GM23338 (cell line): ENCODE measurements at regions not wholly inside any gene's neighbourhood (a gene's known extent, or its start where the extent isn't known, plus 50 kb on each side); places are given as distances from the start of the nearest gene placed in this dataset.

ENCODE experiments used
- ATAC-seq: fragments of 200-7000 bp; cut with Tn5 transposase; 3 replicates; pipeline ENCODE4 v1.9.1; 2020
- DNase-seq: peaks from one replicate; pipeline ENCODE4 v3.0.0-alpha.2; 2015; ENCODE audit warnings: low spot score
- H2AFZ ChIP-seq: fragments of 200-600 bp; sonication (generic); 2 replicates; pipeline ENCODE4 v1.8.0; 2016; ENCODE audit warnings: antibody characterized with exemption, mild to moderate bottlenecking, moderate library complexity
- H3F3A ChIP-seq: fragments of 200-600 bp; sonication (generic); replicated peaks from 2 replicates; pipeline ENCODE4 v1.8.0; 2017; ENCODE audit warnings: antibody characterized with exemption, mixed run types, low read depth
- H3K27ac ChIP-seq: fragments of 200-600 bp; sonication (generic); 2 replicates; pipeline ENCODE4 v1.6.1; 2016; ENCODE audit warnings: low read depth
- H3K27me3 ChIP-seq: fragments of 200-600 bp; sonication (generic); 2 replicates; pipeline ENCODE4 v1.8.0; 2016; ENCODE audit warnings: mild to moderate bottlenecking, mixed run types, moderate library complexity; ENCODE audit not compliant: insufficient read depth
- H3K36me3 ChIP-seq: fragments of 200-600 bp; sonication (generic); 2 replicates; pipeline ENCODE4 v1.8.0; 2016; ENCODE audit warnings: mild to moderate bottlenecking; ENCODE audit not compliant: insufficient read depth
- H3K4me1 ChIP-seq: fragments of 200-600 bp; sonication (generic); 2 replicates; pipeline ENCODE4 v1.8.0; 2016; ENCODE audit warnings: mild to moderate bottlenecking, moderate library complexity; ENCODE audit not compliant: insufficient read depth
- H3K4me2 ChIP-seq: fragments of 200-600 bp; sonication (generic); 2 replicates; pipeline ENCODE4 v1.7.1; 2017; ENCODE audit warnings: mixed run types
- H3K4me3 ChIP-seq: fragments of 200-600 bp; sonication (generic); 2 replicates; pipeline ENCODE4 v1.6.1; 2016; ENCODE audit warnings: mixed run types
- H3K79me2 ChIP-seq: fragments of 200-600 bp; sonication (generic); replicated peaks from 2 replicates; pipeline ENCODE4 v1.8.0; 2017; ENCODE audit warnings: mild to moderate bottlenecking; ENCODE audit not compliant: insufficient read depth
- H3K9me2 ChIP-seq: fragments of 200-600 bp; sonication (generic); 2 replicates; pipeline ENCODE4 v1.8.0; 2017; ENCODE audit not compliant: insufficient read depth
- H4K20me1 ChIP-seq: fragments of 200-600 bp; sonication (generic); replicated peaks from 2 replicates; pipeline ENCODE4 v1.8.0; 2017; ENCODE audit warnings: mild to moderate bottlenecking; ENCODE audit not compliant: insufficient read depth
- H3K27ac Mint-ChIP-seq: 2 replicates; pipeline ENCODE4 v1.8.0; 2020; ENCODE audit warnings: inconsistent platforms, mild to moderate bottlenecking, moderate library complexity, mixed read lengths
- H3K27me3 Mint-ChIP-seq: 3 replicates; pipeline ENCODE4 v1.8.0; 2022; ENCODE audit warnings: low read depth, mild to moderate bottlenecking, moderate library complexity, mixed read lengths, inconsistent platforms; ENCODE audit not compliant: insufficient read depth, poor library complexity
- H3K36me3 Mint-ChIP-seq: 3 replicates; pipeline ENCODE4 v1.8.0; 2021; ENCODE audit warnings: low read depth, mild to moderate bottlenecking, inconsistent platforms, moderate library complexity, mixed read lengths
- H3K4me1 Mint-ChIP-seq: 3 replicates; pipeline ENCODE4 v1.8.0; 2020; ENCODE audit warnings: mild to moderate bottlenecking, inconsistent platforms, mixed read lengths
- H3K4me3 Mint-ChIP-seq: 3 replicates; pipeline ENCODE4 v1.8.0; 2021; ENCODE audit warnings: moderate library complexity, mild to moderate bottlenecking, inconsistent platforms, mixed read lengths
- H3K9me3 Mint-ChIP-seq: 3 replicates; pipeline ENCODE4 v1.8.0; 2020; ENCODE audit warnings: moderate library complexity, mild to moderate bottlenecking, inconsistent platforms, mixed read lengths
- CREB1 ChIP-seq: fragments of 250-450 bp; sonication (Bioruptor Pico); IDR thresholded peaks from 2 replicates; pipeline ENCODE4 v1.5.0; 2020; ENCODE audit warnings: low read depth, mild to moderate bottlenecking, moderate library complexity
- CTCF ChIP-seq, 2 experiments: fragments of 200-600 bp in 1 of 2; sonication (generic) in 1 of 2; conservative IDR thresholded peaks; 2 replicates each; pipeline versions ENCODE4 v1.5.1 to v1.6.1; 2016 to 2017; ENCODE audit warnings: antibody characterized with exemption in 2 of 2, low read depth in 2 of 2, mild to moderate bottlenecking in 2 of 2, moderate library complexity in 1 of 2
- ETS1 ChIP-seq: IDR thresholded peaks from 2 replicates; pipeline ENCODE4 v1.6.1; 2016; ENCODE audit warnings: antibody characterized with exemption
- EZH2 ChIP-seq: fragments of 200-600 bp; sonication (generic); IDR thresholded peaks from one replicate; pipeline ENCODE4 v1.8.0; 2017; ENCODE audit warnings: antibody characterized with exemption, mild to moderate bottlenecking, low read depth; ENCODE audit not compliant: unreplicated experiment
- EZH2phosphoT487 ChIP-seq: fragments of 200-600 bp; sonication (generic); IDR thresholded peaks from one replicate; pipeline ENCODE4 v1.8.1; 2018; ENCODE audit warnings: antibody characterized with exemption; ENCODE audit not compliant: unreplicated experiment
- JUNB ChIP-seq: IDR thresholded peaks from one replicate; pipeline ENCODE4 v1.6.1; 2016; ENCODE audit warnings: antibody characterized with exemption; ENCODE audit not compliant: unreplicated experiment
- NANOG ChIP-seq: IDR thresholded peaks from 2 replicates; pipeline ENCODE4 v1.6.1; 2016; ENCODE audit warnings: antibody characterized with exemption, borderline replicate concordance
- POLR2AphosphoS5 ChIP-seq: IDR thresholded peaks from 2 replicates; pipeline ENCODE4 v1.6.1; 2016; ENCODE audit warnings: antibody characterized with exemption, low read depth
- REST ChIP-seq: IDR thresholded peaks from one replicate; pipeline ENCODE4 v1.6.1; 2018; ENCODE audit warnings: antibody characterized with exemption; ENCODE audit not compliant: unreplicated experiment
- STAT1 ChIP-seq: IDR thresholded peaks from one replicate; pipeline ENCODE4 v1.6.1; 2016; ENCODE audit warnings: antibody characterized with exemption; ENCODE audit not compliant: unreplicated experiment
- ZNF114 ChIP-seq: fragments of 250-450 bp; sonication (Bioruptor Pico); IDR thresholded peaks from 2 replicates; pipeline ENCODE4 v1.5.0; 2020; ENCODE audit warnings: mild to moderate bottlenecking, moderate library complexity
- ZNF331 ChIP-seq: fragments of 250-450 bp; sonication (Bioruptor Pico); IDR thresholded peaks from 2 replicates; pipeline ENCODE4 v1.5.0; 2020; ENCODE audit warnings: low read depth, mild to moderate bottlenecking, moderate library complexity
- ZNF462 ChIP-seq: fragments of 250-450 bp; sonication (Bioruptor Pico); IDR thresholded peaks from 2 replicates; pipeline ENCODE4 v1.5.0; 2020; ENCODE audit warnings: mild to moderate bottlenecking, moderate library complexity

- Mint-ChIP-seq H3K36me3 (peaks cover 16% of the 10 kb centered on the region), H3K27me3 (peaks cover 4% of the 10 kb centered on the region), H3K27ac (no peak overlapping the region), H3K4me1 (peaks cover 26% of the 10 kb centered on the region), H3K9me3 (peaks cover 12% of the 10 kb centered on the region), H3K4me3 (no peak overlapping the region)
- H3K9me2 ChIP-seq, result 0 out of 2 replicates have a peak, but pooled peaks cover 16% of the 10 kb centered on the region
- no peaks in the 10 kb centered on the region for H3K27me3 ChIP-seq
- no peaks in the 10 kb centered on the region for H4K20me1 ChIP-seq
- no peak overlapping the region for H2AFZ ChIP-seq
- no peak for TF ChIP-seq REST
- TF ChIP-seq ZNF114 (CRISPR knock-in tag), result no peak
- TF ChIP-seq JUNB, result no peak
- no peak for TF ChIP-seq ZNF331 (CRISPR knock-in tag)
- no peak for TF ChIP-seq STAT1
- TF ChIP-seq ZNF462 (CRISPR knock-in tag), result no peak
- no peak for TF ChIP-seq NANOG
- no peak for TF ChIP-seq EZH2phosphoT487
- no peak for TF ChIP-seq POLR2AphosphoS5
- no peak for TF ChIP-seq CTCF (conservative IDR thresholded peaks at IDR 0.05; ENCODE audit: low read depth in 2 of 2)
- no peak for TF ChIP-seq CREB1 (CRISPR knock-in tag)
- TF ChIP-seq EZH2, result no peak
- TF ChIP-seq ETS1, result no peak
- no peak for DNase-seq
- H3K4me3 ChIP-seq, result no peak overlapping the region
- no peak overlapping the region for H3K4me2 ChIP-seq
- H3K4me1 ChIP-seq, result peaks cover 8% of the 10 kb centered on the region; the same call in 1 of the 2 replicates
- no peak for ATAC-seq
- no peaks in the 10 kb centered on the region for H3K36me3 ChIP-seq
- no peaks in the 10 kb centered on the region for H3K79me2 ChIP-seq
- H3F3A ChIP-seq, result no peaks in the 10 kb centered on the region
- no peak overlapping the region for H3K27ac ChIP-seq
These were observed 67.4 kb upstream of the CCDC112 start for GRCh38 chr5:115363879-115364278.
